Caco-2 (cell line): ENCODE measurements at regions not wholly inside any gene's neighbourhood (a gene's known extent, or its start where the extent isn't known, plus 50 kb on each side); places are given as distances from the start of the nearest gene placed in this dataset.

Experiments used
- BruUV-seq: library from RNA; stranded (reverse); fragments of 400-500 nt; replicated peaks from 2 replicates; lab custom pipeline; 2021; lab: Mats Ljungman, UMichigan
- CTCF ChIA-PET: fragments of 300-600 bp; sonication (Branson Sonifier 250); formaldehyde crosslinking; loops from one replicate; lab custom pipeline; 2022; ENCODE audit warnings: antibody characterized with exemption; lab: Charles Lee
- POLR2A ChIA-PET: fragments of 300-600 bp; sonication (Branson Sonifier 250); formaldehyde crosslinking; loops from one replicate; lab custom pipeline; 2022; ENCODE audit warnings: antibody characterized with exemption; lab: Charles Lee
- DNase-seq, 2 experiments: peaks; one replicate each; pipeline versions ENCODE4 v3.0.0 to v3.0.0-alpha.2; 2020 to 2022
- H3K27me3 ChIP-seq: replicated peaks from 2 replicates; pipeline ENCODE4 v1.6.0; 2011; ENCODE audit warnings: low read length; ENCODE audit not compliant: control insufficient read depth, insufficient read depth
- H3K36me3 ChIP-seq: 2 replicates; pipeline ENCODE4 v1.5.1; 2011; ENCODE audit warnings: low read length; ENCODE audit not compliant: control insufficient read depth, insufficient read depth
- H3K4me1 ChIP-seq: fragments of 250-450 bp; sonication (Bioruptor Pico); 2 replicates; pipeline ENCODE4 v1.5.1; 2020; ENCODE audit warnings: mild to moderate bottlenecking
- H3K4me3 ChIP-seq: 2 replicates; pipeline ENCODE4 v1.5.1; 2011; ENCODE audit warnings: low read depth, mild to moderate bottlenecking, control low read depth, low read length
- H3K9me3 ChIP-seq: fragments of 250-450 bp; sonication (Bioruptor Pico); 2 replicates; pipeline ENCODE4 v1.5.1; 2020; ENCODE audit warnings: mild to moderate bottlenecking, moderate library complexity
- H3K27ac Mint-ChIP-seq: one replicate; pipeline ENCODE4 v1.8.0; 2022; ENCODE audit warnings: mixed read lengths; ENCODE audit not compliant: unreplicated experiment
- H3K27me3 Mint-ChIP-seq: one replicate; pipeline ENCODE4 v1.8.0; 2022; ENCODE audit warnings: mixed read lengths; ENCODE audit not compliant: insufficient read depth, unreplicated experiment
- H3K36me3 Mint-ChIP-seq: one replicate; pipeline ENCODE4 v1.8.0; 2022; ENCODE audit warnings: mild to moderate bottlenecking, mixed read lengths; ENCODE audit not compliant: insufficient read depth, unreplicated experiment
- H3K4me1 Mint-ChIP-seq: one replicate; pipeline ENCODE4 v1.8.0; 2022; ENCODE audit warnings: low read depth, mixed read lengths; ENCODE audit not compliant: unreplicated experiment
- H3K4me3 Mint-ChIP-seq: one replicate; pipeline ENCODE4 v1.8.0; 2022; ENCODE audit warnings: mild to moderate bottlenecking, moderate library complexity, mixed read lengths; ENCODE audit not compliant: unreplicated experiment
- H3K9me3 Mint-ChIP-seq: one replicate; pipeline ENCODE4 v1.8.0; 2022; ENCODE audit warnings: mixed read lengths; ENCODE audit not compliant: unreplicated experiment
- intact Hi-C: fragments of 100-400 bp; cut with micrococcal nuclease; formaldehyde crosslinking; loops from one replicate; pipeline ENCODE4 v1.10.0; 2022; ENCODE audit not compliant: unreplicated experiment
- TF ChIP-seq, protein P1 (sequence below), 2 experiments: fragments of 200-600 bp in 1 of 2; IDR thresholded peaks; 1 replicate in 1 of 2; 2 replicates in 1 of 2; pipeline versions ENCODE4 v1.5.1 to v1.8.0; 2011 to 2022; ENCODE audit warnings: antibody characterized with exemption in 1 of 2, control low read depth in 1 of 2, inconsistent platforms in 1 of 2, low read depth in 1 of 2, low read length in 1 of 2, mild to moderate bottlenecking in 1 of 2, moderate library complexity in 1 of 2; ENCODE audit not compliant: insufficient read depth in 1 of 2, severe bottlenecking in 1 of 2, unreplicated experiment in 1 of 2

DNA sequence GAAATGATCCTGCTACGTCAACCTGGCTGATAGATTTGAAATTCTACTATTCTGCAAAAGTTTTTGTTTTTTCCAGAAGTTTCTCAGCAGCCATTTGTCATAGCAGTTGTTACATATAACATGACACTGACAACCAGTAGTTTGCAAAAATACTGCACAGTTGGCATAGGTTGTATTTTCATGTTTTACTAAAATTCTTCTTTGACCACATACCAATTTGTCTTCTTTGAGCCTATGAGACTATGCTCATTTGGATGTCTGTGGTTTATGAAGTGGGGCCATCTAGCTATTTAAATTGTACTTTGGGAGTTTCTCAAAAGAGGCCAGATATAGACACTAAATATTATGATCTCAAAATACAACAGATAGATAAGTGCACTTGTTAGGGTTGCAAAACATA lies 104.9 kb upstream of the PREP start:
- H3K27ac Mint-ChIP-seq: no peak overlapping the region
- CTCF ChIA-PET: no interaction called here
- no peaks in the 10 kb centered on the region for H3K36me3 Mint-ChIP-seq
- H3K9me3 Mint-ChIP-seq: no peaks in the 10 kb centered on the region
- POLR2A ChIA-PET: no interaction called here
- Histone ChIP-seq H3K27me3 (no peaks in the 10 kb centered on the region), H3K4me3 (no peak overlapping the region), H3K36me3 (no peaks in the 10 kb centered on the region), H3K4me1 (no peaks in the 10 kb centered on the region), H3K9me3 (no peaks in the 10 kb centered on the region)
- TF ChIP-seq, protein P1, sequence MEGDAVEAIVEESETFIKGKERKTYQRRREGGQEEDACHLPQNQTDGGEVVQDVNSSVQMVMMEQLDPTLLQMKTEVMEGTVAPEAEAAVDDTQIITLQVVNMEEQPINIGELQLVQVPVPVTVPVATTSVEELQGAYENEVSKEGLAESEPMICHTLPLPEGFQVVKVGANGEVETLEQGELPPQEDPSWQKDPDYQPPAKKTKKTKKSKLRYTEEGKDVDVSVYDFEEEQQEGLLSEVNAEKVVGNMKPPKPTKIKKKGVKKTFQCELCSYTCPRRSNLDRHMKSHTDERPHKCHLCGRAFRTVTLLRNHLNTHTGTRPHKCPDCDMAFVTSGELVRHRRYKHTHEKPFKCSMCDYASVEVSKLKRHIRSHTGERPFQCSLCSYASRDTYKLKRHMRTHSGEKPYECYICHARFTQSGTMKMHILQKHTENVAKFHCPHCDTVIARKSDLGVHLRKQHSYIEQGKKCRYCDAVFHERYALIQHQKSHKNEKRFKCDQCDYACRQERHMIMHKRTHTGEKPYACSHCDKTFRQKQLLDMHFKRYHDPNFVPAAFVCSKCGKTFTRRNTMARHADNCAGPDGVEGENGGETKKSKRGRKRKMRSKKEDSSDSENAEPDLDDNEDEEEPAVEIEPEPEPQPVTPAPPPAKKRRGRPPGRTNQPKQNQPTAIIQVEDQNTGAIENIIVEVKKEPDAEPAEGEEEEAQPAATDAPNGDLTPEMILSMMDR (IDR thresholded peaks at IDR 0.05; ENCODE audit: insufficient read depth in 1 of 2, low read depth in 1 of 2, low read length in 1 of 2, severe bottlenecking in 1 of 2, unreplicated experiment in 1 of 2): no peak
- peaks cover 6% of the 10 kb centered on the region for H3K4me1 Mint-ChIP-seq
- no peak for DNase-seq
- H3K4me3 Mint-ChIP-seq: no peak overlapping the region
- BruUV-seq: no TSS peak
- H3K27me3 Mint-ChIP-seq: no peaks in the 10 kb centered on the region
- intact Hi-C loops: no loop called here

DNA sequence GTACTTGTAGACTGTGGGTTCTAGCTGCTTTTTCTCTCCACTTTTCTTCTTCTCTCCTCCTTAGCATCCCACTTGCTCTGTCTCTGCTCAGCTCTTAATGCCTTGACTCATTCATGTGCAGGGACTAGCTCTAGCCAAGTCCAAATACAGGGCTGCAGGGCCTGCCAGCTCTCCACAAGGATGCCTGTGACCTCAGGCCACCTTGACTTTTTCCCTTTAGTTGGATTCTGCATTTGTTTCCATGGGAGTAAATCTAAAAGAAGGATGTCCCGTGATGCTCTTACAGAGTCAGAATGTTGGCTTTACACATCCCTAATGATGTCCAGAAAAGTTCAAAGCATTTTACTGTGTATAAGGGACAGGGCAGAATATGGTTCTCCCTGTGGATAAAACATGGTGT lies 101.8 kb upstream of the PREP start:
- H3K36me3 ChIP-seq: no peaks in the 10 kb centered on the region
- H3K4me1 ChIP-seq: no peaks in the 10 kb centered on the region
- Mint-ChIP-seq H3K4me3 (no peak overlapping the region), H3K36me3 (no peaks in the 10 kb centered on the region), H3K9me3 (no peaks in the 10 kb centered on the region), H3K4me1 (peaks cover under 1% of the 10 kb centered on the region), H3K27ac (no peak overlapping the region), H3K27me3 (peaks cover 3% of the 10 kb centered on the region)
- BruUV-seq: no TSS peak
- no peaks in the 10 kb centered on the region for H3K9me3 ChIP-seq
- intact Hi-C loops: no loop called here
- ChIA-PET POLR2A (no interaction called here), CTCF (no interaction called here)
- H3K27me3 ChIP-seq: no peaks in the 10 kb centered on the region
- H3K4me3 ChIP-seq: no peak overlapping the region
- TF ChIP-seq, protein P1 (IDR thresholded peaks at IDR 0.05; ENCODE audit: insufficient read depth in 1 of 2, low read depth in 1 of 2, low read length in 1 of 2, severe bottlenecking in 1 of 2, unreplicated experiment in 1 of 2): no peak
- no peak for DNase-seq

DNA sequence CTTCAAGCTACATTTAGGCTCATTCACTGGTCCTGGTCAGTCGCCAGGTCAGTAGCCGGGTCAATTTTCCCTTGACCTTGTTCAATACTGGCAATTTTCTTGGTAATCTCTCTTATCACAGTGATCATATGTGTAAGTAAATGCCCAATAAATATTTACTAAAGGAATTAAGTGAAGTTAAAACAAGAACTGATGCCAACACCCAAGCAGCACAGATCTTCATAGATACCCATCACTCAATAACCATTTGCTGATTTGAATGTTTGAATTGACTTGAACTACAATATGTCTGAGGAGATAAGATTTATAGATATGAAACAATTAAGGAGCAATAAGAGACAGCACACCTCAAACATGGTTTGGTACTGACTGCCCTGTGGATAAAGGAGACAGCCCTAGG lies 100.8 kb upstream of the PREP start:
- H3K4me3 Mint-ChIP-seq: no peak overlapping the region
- no peaks in the 10 kb centered on the region for H3K4me1 Mint-ChIP-seq
- no peak overlapping the region for H3K27ac Mint-ChIP-seq
- H3K9me3 Mint-ChIP-seq: no peaks in the 10 kb centered on the region
- ChIA-PET CTCF (no interaction called here), POLR2A (no interaction called here)
- intact Hi-C loops: no loop called here
- TF ChIP-seq, protein P1 (IDR thresholded peaks at IDR 0.05; ENCODE audit: insufficient read depth in 1 of 2, low read depth in 1 of 2, low read length in 1 of 2, severe bottlenecking in 1 of 2, unreplicated experiment in 1 of 2): no peak
- H3K36me3 ChIP-seq: no peaks in the 10 kb centered on the region
- H3K27me3 Mint-ChIP-seq: peaks cover 3% of the 10 kb centered on the region
- no peaks in the 10 kb centered on the region for H3K36me3 Mint-ChIP-seq
- H3K27me3 ChIP-seq: no peaks in the 10 kb centered on the region
- H3K4me3 ChIP-seq: no peak overlapping the region
- no TSS peak for BruUV-seq
- H3K4me1 ChIP-seq: no peaks in the 10 kb centered on the region
- H3K9me3 ChIP-seq: no peaks in the 10 kb centered on the region
- DNase-seq: no peak
